HG03575 (cell line): ENCODE measurements at regions not wholly inside any gene's neighbourhood (a gene's known extent, or its start where the extent isn't known, plus 50 kb on each side); places are given as distances from the start of the nearest gene placed in this dataset.
"Not testable (repeated sequence)": the region's sequence is repeated elsewhere in the genome, so short reads cannot be mapped to it uniquely, and the experiment has no call there.

Source experiments
- ATAC-seq: cut with Tn5 transposase; IDR thresholded peaks from one replicate; pipeline ENCODE4 v1.9.1; 2021; ENCODE audit not compliant: unreplicated experiment, insufficient number of reproducible peaks, low FRiP score; ENCODE audit errors: extremely low read depth

DNA sequence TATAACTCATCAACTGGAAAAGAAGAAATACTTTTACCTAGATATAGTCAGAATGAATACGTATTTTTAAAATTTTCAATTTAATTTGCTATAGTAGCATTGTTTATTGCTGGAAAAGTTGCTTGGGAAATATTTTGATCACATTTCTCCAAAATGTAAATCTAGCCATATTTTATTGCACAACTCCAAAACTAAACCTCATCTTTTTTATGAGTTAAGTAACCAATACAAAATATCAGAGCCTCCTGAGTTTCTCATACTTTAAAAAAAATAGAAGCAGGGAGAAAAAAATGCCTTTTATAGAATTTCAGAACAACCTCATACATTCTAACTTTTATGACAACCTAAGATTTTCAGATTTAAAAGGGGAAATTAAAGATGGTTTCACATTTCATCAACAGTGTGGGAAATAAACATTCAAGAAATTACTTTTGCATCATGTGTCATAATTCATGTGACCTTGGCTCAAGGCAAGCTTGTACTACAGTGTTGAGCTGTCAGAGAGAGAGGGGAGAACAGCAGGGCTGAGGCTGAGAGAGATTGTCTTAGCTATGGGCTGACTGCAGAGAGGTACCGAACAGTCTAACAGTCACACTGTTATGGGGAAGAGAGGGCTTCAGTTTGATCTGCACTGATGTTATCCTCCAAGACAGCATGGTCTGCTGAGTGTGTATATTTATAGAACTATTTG lies 519.0 kb downstream of the LTN1 start:
- ATAC-seq: peak; percentile 46

DNA sequence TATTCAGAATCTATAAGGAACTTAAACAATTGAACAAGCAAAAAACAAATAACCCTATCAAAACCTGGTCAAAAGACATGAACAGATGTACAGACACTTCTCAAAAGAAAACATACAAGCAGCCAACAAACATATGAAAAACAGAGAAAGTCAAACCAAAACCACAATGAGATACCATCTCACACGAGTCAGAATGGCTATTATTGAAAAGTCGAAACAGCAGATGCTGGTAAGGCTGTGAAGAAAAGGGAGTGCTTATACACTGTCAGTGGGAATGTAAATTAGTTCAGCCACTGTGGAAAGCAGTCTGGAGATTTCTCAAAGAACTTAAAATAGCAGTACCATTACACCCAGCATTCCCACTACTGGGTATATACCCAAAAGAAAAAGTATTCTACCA lies 520.1 kb downstream of the LTN1 start:
- ATAC-seq: not testable (repeated sequence)

GRCh38 chr21:28464988-28465387 lies 527.7 kb downstream of the LTN1 start:
- no peak for ATAC-seq

- no peak for ATAC-seq
Observed at GRCh38 chr21:28464095-28464494, 528.6 kb downstream of the LTN1 start.

- ATAC-seq: no peak
Observed at GRCh38 chr21:28459193-28459592, 533.5 kb downstream of the LTN1 start.

DNA sequence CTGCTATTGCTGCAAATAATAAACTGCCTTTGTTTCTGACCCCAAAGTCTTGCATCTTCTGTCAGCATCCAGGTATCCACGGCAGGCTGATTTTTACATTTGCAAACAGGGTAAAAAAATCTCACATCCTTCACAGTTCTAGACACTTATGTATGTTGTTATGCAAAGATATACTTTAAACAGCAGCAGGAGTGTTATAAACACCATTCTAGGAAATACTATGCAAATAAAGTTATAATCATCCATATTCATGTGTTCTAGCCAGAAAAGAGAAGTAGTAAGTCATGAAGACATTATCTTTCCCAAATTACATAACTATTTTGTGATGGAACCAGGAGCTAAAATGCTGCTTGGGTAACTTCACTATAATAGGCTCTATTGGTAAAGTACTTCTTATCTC lies 534.2 kb downstream of the LTN1 start:
- no peak for ATAC-seq

- no peak for ATAC-seq
Observed at GRCh38 chr21:28455253-28455600, 537.5 kb downstream of the LTN1 start.

DNA sequence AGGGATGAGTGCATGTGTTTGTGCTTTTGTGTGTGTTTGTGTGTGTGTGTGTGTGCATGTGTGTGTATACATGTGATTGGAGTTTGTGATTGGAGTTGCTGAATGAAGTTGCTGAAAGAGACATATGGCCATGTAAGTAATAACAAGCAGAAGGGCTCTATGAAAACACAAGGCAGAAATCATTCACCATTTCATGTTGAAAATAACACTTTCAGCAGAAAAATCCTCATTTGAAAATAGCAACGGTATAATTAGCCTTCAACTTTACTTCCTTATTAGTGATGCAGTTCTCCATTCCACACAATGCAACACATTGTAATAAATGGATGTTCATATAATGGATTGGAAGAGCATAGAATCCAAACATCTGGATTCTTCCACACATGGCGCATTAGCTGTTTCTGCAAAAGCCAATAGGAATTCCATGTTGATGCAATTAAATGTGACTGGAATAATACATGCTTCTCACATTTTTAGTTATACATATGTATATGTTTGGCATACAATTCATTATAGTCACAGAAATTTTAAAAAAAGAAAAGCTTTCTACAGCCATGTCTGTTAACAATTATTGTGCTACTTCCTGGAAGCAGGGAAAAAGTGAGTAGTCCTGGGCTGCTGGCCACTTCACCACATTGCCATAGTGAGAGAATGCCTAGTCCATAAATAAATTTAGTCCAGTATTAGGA lies 538.0 kb downstream of the LTN1 start:
- no peak for ATAC-seq

- ATAC-seq: no peak
Observed at GRCh38 chr21:28447462-28447861, 545.2 kb downstream of the LTN1 start.

DNA sequence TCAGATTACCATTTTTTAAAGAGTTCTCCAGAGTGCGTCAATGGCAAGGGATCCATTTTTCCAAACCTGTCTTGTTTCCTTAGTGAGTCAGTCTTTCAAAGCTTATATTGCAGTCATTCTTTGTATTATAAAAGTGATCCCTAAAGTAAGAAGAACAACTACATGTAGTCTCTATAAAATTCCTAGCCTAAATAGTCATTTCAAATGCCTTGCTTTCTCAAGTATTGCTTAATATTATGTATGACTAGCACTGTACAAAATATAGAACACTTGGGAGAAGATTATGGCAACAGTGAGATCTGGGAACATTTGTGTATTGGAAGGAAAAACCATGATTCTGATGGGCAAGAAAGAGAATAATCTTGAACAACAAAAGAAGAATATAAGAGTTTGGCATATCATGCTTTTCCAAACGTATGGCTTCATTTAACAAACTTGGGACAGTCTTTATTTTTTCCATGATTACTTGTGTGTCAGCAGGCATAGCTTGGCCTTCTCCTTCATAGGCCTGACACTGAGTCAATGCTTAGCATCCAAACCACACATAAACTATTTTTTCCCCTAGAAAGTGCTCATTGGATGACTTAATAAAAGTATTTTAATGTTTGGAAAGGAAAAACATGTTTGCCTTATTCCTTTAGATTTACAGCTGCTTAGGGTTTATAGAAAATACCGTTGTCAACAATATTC lies 547.4 kb downstream of the LTN1 start:
- ATAC-seq: no peak

DNA sequence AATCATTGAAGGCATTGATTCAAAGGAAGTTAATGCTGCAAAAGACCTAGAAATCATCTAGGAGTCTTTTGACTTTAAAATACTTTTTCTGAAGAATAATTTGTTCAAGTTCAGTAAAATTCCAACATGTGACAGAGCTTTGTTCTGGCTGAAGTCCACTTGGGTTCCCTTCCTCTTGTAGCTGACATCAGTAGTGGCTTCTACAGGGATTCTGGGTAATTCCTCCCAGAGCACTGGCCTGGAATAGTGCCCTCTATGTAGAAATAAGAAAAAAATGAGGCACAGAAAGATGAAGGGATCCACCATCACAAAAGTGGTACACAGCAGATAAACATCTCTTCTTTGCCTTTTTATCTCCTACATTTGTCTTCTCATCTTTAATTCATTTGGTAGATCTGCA lies 548.1 kb downstream of the LTN1 start:
- no peak for ATAC-seq

GRCh38 chr21:28444111-28444510 lies 548.6 kb downstream of the LTN1 start:
- no peak for ATAC-seq

DNA sequence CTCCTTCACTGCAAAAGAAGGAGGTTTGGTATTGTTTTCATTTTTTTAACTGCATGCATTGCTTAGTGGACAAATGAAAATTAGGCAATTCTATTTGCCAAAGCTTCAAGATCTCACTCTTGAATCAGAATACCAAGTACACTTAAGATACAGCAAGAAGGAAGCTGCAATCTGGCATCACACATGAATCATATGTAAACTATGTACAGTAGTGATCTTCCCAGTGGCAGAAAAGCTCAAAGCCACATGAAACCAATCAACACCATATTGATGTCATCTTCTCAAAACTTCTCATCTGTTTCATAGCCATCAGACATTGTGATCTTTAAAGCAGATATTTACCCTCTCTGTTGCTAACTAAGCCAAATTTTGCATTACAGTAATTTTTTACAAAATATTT lies 550.1 kb downstream of the LTN1 start:
- no peak for ATAC-seq

DNA sequence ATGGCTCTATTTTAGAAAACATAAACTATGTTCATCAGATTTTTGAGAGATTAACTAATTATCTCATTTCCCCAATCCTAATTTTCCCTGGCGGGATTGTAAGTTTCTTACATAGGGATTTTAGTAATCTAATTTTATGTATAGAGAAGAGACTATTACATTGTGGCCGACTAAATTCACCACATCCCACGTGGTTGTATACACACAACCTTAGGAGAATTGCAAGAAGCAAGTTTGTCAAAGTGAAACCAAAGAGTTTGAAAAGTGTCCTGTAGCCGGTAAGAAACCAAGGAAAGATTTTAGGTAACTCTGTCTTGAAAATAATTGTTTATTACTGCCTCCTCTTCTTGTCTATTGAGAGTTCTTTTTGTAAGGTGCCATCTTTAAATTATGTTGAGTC lies 550.6 kb downstream of the LTN1 start:
- ATAC-seq: no peak

- ATAC-seq: no peak
Observed at GRCh38 chr21:28439788-28440187, 552.9 kb downstream of the LTN1 start.

DNA sequence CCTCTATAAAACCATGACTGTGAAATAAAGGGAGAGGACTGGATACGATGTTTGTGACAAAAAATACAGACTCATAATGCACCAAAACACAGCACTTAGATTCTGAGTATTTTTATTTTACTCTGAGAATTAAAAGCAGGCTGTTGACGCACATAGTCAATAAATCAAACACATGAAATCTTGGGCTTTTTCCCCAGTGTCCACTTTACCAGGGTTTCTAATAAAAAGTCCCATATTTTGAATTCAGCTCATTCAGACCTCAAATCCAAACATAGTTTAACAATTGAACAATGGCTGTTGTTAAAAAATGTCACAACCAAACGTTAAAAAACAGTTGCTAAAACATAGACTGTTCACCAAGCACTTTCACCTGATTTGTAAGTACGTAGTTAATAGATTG lies 553.4 kb downstream of the LTN1 start:
- no peak for ATAC-seq

DNA sequence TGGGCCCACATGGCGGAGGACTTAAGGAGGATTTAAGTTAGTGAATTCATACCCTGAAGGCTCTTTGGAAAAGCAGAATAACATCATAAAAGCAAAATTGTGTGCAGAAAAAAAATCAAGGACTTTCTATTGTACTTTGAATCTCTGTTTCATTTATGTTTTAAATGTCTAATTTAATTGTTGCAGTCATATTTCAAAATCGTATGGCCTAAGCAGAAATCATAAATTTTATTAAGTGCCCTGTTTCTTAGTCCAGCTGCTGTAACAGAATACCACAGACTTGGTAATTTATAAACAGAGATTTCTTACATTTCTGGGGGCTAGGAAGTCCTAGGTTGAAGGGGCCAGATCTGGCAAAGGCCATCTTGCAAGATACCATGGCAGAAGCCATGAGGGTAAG lies 555.6 kb downstream of the LTN1 start:
- no peak for ATAC-seq

GRCh38 chr21:28436286-28436932 lies 556.3 kb downstream of the LTN1 start:
- ATAC-seq: no peak

DNA sequence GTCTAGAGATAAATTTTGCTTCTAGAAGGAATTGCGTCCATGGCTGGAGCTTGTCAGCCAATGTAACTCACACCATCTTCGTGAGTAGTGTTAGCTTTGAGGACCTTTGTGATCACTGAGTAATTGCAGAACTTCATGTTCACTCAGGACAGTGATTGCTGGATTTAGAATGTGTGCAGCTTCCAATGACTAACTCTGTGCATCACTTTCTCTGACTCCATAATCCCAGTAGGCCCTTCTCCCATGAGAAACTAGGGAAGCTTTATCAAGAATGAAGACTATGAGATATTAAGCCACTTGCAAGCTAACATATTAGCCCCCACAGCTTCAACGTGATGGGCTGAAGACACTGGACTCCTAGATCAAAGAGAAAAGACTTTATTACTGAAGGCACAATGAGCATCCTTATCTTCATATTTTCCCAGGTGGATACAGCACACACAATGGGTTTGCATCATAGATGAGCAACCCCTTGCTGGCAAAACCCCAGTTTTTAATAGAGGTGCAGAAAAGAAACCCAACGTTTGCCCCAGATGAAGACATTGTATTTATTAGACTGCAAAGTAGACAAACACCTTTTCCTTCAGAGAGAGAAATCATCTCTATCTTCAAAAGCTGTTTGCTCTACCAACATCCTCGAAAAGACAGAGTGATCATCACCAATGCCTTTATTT lies 561.0 kb downstream of the LTN1 start:
- no peak for ATAC-seq
